ENCODE measurements at regions not wholly inside any gene's neighbourhood (a gene's known extent, or its start where the extent isn't known, plus 50 kb on each side); places are given as distances from the start of the nearest gene placed in this dataset.

DNA sequence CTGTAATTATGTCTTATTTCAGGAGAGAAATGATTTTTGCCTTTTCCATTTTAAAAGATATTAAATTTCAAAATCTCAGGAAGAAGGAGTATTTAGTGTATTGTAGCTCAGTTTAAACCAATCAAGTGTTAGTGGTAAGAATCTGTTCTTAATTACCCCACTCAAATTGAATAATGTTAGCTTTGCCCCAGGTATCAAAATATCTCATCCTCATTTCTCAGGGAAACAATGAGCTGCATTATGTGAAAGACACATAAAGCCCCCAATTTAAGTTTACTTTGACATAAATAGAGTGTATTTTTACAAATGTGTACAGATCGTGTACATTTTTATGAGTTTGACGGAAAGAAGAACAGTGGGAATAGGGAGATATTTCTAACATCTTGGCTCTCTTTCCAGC is 317.4 kb upstream of the RARB start:
- no peak for TF ChIP-seq CTCF (IDR thresholded peaks at IDR 0.05; ENCODE audit: low read depth, low read length, missing control alignments)
- DNase-seq (ENCODE audit: low read depth): no peak

GRCh38 chr3:25113891-25114290 is 314.2 kb upstream of the RARB start:
- DNase-seq (ENCODE audit: low read depth): no peak
- TF ChIP-seq CTCF (IDR thresholded peaks at IDR 0.05; ENCODE audit: low read depth, low read length, missing control alignments): no peak
- no peak overlapping the region for H3K4me3 ChIP-seq (ENCODE audit: low read depth, low read length)

More for the DNA sequence above, 317.4 kb upstream of the RARB start:
- H3K4me3 ChIP-seq (ENCODE audit: low read depth, low read length): no peak overlapping the region

DNA sequence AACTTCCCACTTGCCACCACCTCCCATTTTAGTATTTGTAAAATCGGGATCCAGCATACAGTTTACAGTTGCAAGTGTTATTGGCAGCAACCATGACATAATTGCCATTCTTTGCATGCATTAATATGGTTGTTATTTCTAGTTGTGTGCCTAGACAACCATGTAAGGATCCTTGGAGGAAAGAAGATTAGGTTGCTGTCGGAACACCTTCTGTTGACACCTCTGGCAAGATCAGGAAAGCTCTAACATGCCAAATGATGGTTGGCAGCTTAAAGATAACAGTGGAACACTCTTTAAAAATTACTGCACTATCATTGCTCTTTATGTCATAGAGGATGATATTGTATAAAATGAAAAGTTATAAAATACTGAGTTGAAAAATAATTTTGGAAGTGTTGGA is 313.5 kb upstream of the RARB start:
- no peak overlapping the region for H3K4me3 ChIP-seq (ENCODE audit: low read depth, low read length)
- no peak for TF ChIP-seq CTCF (IDR thresholded peaks at IDR 0.05; ENCODE audit: low read depth, low read length, missing control alignments)
- no peak for DNase-seq (ENCODE audit: low read depth)

DNA sequence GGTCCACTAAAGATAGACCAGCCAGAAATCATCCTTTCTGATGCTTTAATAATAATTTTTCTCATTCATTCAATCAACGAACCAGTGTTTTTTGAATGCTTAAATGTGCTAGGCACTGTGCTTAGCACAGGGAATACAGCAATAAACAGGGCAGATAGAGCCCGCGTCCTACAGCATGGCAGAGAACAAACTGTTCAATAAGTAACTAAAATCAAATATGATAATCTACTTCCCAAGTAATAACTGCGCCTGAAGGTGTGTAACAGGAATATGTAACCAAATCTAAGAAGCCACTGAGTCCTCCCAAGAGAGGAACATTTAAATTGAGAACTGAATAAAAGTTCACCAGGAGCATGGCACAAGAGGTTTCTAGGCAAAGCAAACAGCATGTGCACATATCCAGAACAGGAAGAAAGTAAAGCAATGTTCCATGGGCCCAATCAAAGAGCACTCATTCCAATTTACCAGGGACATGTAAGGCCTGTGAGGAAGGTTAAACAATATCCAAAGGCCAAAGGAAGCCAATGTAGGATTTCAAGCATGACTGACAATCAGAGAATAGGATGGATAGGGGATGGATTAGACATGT is 311.0 kb upstream of the RARB start:
- no peak for DNase-seq (ENCODE audit: low read depth)
- H3K4me3 ChIP-seq (ENCODE audit: low read depth, low read length): no peak overlapping the region
- TF ChIP-seq CTCF (IDR thresholded peaks at IDR 0.05; ENCODE audit: low read depth, low read length, missing control alignments): no peak

DNA sequence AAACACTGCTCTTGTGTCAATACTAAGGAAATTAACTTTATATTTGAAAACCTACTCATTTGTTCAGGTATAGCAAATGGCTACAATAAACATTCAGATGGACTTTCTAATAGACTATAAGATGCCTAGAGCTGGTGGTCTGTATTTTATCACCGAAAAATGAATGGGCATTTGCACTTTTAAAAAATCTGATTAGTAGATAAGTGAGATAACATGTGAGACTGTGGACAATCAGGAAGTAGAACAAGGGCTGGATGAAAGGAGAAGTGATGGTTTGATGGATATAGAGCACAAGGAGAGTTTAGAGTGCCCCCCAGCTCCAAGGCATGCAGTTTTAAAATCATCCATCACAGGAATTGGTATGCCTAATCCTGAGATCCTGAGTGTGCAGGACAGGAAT is 308.4 kb upstream of the RARB start:
- no peak for TF ChIP-seq CTCF (IDR thresholded peaks at IDR 0.05; ENCODE audit: low read depth, low read length, missing control alignments)
- H3K4me3 ChIP-seq (ENCODE audit: low read depth, low read length): no peak overlapping the region
- no peak for DNase-seq (ENCODE audit: low read depth)

DNA sequence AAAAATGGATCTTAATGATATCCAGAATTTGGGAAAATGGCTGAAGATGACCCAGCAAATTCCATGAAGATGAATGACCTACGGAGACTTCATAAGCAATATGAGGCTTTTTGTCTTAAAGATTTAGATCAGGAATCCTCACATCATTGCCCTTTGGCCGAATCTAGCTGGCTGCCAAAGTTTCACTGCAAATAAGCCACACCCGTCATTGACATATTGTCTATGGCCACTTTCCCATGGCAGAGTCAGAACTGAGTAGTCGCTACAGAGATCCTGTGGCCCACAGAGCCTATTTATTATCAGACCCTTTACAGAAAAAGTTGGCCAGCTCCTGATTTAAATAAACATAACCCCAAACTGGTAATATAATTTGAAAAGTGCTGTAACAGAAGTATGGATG is 307.4 kb upstream of the RARB start:
- no peak for DNase-seq (ENCODE audit: low read depth)
- no peak for TF ChIP-seq CTCF (IDR thresholded peaks at IDR 0.05; ENCODE audit: low read depth, low read length, missing control alignments)
- H3K4me3 ChIP-seq (ENCODE audit: low read depth, low read length): no peak overlapping the region

DNA sequence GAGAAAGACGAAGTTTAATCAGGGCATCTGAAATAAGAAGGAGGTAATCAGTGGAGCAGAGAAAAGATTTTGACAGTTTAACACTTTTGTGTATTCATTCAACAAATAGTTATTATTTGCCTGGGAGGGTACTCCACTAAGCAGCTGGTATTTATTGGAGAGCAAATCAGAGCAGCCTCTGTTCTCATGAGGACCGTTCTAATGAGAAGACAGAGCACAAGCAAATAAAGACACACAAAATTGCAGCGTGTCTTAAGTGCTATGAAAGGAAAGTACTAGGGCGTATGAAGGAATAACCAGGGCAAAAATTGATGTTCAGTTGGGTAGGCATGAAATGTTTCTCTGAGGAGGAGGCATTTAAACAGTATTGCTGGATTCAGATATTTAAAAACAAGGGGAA is 302.9 kb upstream of the RARB start:
- no peak overlapping the region for H3K4me3 ChIP-seq (ENCODE audit: low read depth, low read length)
- DNase-seq (ENCODE audit: low read depth): no peak
- no peak for TF ChIP-seq CTCF (IDR thresholded peaks at IDR 0.05; ENCODE audit: low read depth, low read length, missing control alignments)

Measured in GM12864 (cell line).